ENCODE measurements at regions not wholly inside any gene's neighbourhood (a gene's known extent, or its start where the extent isn't known, plus 50 kb on each side); places are given as distances from the start of the nearest gene placed in this dataset.

DNA sequence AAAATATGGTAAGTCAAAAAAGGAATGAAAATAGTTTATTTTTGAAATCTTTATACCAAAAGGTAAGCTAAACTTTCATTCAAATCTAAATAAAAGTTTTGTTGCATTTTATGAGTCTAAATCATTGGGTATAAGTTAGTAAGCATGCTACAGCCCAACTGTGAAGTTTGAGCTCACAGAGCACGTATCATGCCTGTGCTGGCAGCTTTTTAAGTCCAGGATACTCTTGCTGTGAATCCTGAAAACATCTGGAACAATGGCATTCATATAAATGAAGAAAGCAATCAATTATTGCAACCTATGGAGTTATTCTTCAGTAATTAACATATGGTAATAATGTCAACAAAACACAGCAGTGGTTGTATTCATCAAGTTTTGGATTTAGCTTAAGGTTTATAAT is 656.9 kb downstream of the RFPL4B start:
- Mint-ChIP-seq H3K27ac (no peak overlapping the region), H3K4me1 (ENCODE audit: low read depth) (no peaks in the 10 kb centered on the region), H3K4me3 (no peak overlapping the region), H3K9me3 (no peaks in the 10 kb centered on the region), H3K36me3 (ENCODE audit: low read depth) (no peaks in the 10 kb centered on the region), H3K27me3 (ENCODE audit: low read depth) (no peaks in the 10 kb centered on the region)
- DNase-seq = no peak
- CTCF ChIA-PET = interaction anchor here (0.7 kb wide), 1 partner anchor 166 kb away, joined by 3 read pairs; no protein-coding TSS in a partner anchor
- intact Hi-C loops (cut with micrococcal nuclease) = no loop called here

DNA sequence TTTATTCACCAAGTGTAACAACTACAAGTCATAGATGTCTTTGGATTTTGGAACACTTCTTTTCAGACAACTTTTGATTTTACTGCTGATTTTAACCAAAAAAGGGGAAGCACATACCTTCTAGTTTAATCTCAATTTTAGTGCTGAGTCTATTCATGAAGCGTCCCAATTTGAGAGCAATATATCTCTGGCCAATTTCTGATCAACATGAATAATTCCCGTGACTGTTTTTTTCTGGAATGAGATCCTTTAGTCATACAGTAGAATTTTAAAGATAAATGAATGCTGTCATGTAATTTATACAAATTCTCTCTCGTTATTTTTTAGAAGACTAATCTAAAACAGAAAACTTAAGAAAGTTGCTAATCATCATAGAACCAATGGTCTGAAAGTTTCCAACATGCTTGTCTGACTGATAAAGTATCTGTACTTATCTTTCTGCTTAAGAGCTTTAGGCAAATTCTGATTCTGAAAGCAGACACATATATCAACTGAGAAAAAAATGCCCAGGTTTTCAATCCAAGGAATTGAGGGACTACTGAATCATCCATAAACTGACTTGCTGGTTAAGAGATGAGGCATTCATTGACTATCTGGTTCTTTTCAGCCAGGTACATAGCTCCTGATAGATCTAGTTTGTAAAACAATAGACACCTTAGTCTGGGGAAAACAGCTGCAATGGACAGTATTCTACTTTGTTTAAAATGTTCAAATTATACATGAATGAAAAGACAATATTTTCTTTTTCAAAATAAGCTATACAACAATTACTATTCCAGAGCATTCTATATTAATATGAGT is 657.5 kb downstream of the RFPL4B start:
- H3K27me3 Mint-ChIP-seq (ENCODE audit: low read depth) = no peaks in the 10 kb centered on the region
- H3K36me3 Mint-ChIP-seq (ENCODE audit: low read depth) = no peaks in the 10 kb centered on the region
- H3K9me3 Mint-ChIP-seq = no peaks in the 10 kb centered on the region
- no peak for DNase-seq
- H3K4me1 Mint-ChIP-seq (ENCODE audit: low read depth) = no peaks in the 10 kb centered on the region
- CTCF ChIA-PET = interaction anchor here (0.7 kb wide), 1 partner anchor 167 kb away, joined by 3 read pairs; no protein-coding TSS in a partner anchor
- H3K27ac Mint-ChIP-seq = no peak overlapping the region
- intact Hi-C loops (cut with micrococcal nuclease) = no loop called here
- no peak overlapping the region for H3K4me3 Mint-ChIP-seq

DNA sequence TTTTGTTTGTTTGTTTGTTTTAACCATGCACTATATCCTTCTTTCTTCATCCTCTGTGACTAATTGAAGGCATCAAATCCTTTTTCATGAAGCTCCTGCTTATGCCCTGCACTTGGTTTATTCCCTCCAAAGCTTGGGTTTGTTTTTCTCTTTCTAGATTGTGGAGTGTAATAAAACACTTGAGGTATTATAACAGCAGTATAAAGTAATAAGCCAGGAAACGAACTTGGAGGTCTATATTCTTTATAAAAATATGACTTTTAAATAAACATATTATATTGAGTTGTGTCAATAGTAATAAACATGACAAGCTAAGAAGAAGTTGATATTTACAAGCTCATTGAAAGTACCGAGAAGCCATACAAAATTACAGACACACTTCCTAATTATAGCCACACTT is 659.4 kb downstream of the RFPL4B start:
- CTCF ChIA-PET = no interaction called here
- Mint-ChIP-seq H3K27ac (no peak overlapping the region), H3K27me3 (ENCODE audit: low read depth) (no peaks in the 10 kb centered on the region), H3K9me3 (no peaks in the 10 kb centered on the region), H3K4me3 (no peak overlapping the region), H3K36me3 (ENCODE audit: low read depth) (no peaks in the 10 kb centered on the region), H3K4me1 (ENCODE audit: low read depth) (no peaks in the 10 kb centered on the region)
- intact Hi-C loops (cut with micrococcal nuclease) = no loop called here
- DNase-seq = no peak

DNA sequence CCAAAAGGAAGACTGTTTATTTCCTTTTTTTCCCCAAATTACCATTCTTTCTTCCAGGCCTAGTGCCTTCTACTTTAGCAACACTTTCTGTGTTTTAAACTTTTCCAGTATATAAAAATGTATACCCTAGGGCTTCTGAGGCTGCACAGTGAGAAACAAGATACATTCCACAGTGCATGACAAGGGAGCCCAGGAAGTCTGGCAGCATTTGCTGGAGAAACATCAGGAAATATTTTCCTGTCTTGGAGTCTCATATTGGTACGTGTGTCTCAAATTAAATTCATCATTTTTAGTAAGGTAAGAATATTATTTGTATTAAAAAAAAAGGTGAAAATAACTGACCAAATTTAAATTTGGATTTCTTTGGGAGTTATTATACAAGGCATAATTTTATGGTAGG is 662.6 kb downstream of the RFPL4B start:
- no peak for DNase-seq
- no peaks in the 10 kb centered on the region for H3K36me3 Mint-ChIP-seq (ENCODE audit: low read depth)
- no peak overlapping the region for H3K4me3 Mint-ChIP-seq
- no peaks in the 10 kb centered on the region for H3K27me3 Mint-ChIP-seq (ENCODE audit: low read depth)
- intact Hi-C loops (cut with micrococcal nuclease) = no loop called here
- CTCF ChIA-PET = no interaction called here
- no peaks in the 10 kb centered on the region for H3K4me1 Mint-ChIP-seq (ENCODE audit: low read depth)
- no peaks in the 10 kb centered on the region for H3K9me3 Mint-ChIP-seq
- H3K27ac Mint-ChIP-seq = no peak overlapping the region

DNA sequence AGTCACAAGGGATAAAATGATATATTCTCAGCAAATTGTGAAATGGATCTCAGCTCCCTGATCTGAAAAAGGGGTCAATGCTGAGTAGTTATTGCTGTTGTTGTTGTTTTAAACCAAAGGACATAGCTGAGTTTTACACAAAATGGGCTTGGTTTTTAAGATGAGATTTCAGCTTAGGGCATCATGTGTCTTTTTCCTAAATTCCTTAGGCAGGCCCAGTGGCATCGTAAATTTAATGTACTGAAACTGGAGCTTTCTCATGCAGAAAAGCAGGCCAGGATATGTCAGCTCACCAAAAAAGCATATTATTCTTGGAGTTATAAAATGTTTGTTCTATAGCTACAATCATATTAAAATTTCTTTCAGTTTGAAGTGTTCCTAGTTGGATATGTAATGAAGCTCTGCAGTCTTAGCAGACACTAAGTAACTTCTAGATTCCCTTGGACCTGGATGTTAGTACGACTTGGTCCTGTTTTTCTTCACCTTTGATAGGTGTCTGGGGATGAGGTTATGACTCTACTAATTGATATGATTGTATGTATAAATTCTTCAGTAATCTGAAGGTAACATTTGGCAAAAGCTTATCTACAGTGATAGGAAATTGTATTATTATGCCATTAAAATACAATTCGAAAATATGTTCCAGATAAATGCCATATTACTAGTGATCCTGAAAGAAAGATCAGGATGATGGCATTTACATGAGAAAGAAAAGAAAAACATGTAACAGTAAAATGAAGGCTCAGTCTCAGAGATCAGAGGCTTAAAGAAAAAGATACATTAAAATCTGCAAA is 663.3 kb downstream of the RFPL4B start:
- no peak for DNase-seq
- CTCF ChIA-PET = no interaction called here

DNA sequence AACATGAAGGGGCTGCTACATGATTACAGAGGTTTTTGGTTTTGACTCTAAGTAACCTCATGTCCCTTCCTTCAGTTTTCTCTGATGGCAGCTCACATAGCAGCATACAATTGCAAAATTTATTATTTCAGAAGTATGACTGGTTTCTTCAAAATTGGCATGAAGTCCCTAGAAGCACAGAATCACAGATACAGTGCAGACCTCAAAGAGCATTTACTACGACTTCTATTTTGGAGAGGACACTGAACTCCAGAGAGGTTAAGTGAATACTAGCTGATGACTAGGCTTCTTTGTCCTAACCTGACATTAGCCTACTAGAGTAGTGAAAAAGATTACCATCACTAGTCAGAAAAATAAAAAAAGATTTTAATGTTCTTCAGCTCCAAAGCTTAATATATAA is 664.3 kb downstream of the RFPL4B start:
- CTCF ChIA-PET = no interaction called here
- no peak for DNase-seq
- intact Hi-C loops (cut with micrococcal nuclease) = no loop called here
- H3K27ac Mint-ChIP-seq = no peak overlapping the region
- no peaks in the 10 kb centered on the region for H3K36me3 Mint-ChIP-seq (ENCODE audit: low read depth)
- H3K4me1 Mint-ChIP-seq (ENCODE audit: low read depth) = no peaks in the 10 kb centered on the region
- no peak overlapping the region for H3K4me3 Mint-ChIP-seq
- no peaks in the 10 kb centered on the region for H3K27me3 Mint-ChIP-seq (ENCODE audit: low read depth)
- H3K9me3 Mint-ChIP-seq = no peaks in the 10 kb centered on the region

More for the DNA sequence above, 663.3 kb downstream of the RFPL4B start:
- H3K9me3 Mint-ChIP-seq = no peaks in the 10 kb centered on the region
- no peaks in the 10 kb centered on the region for H3K36me3 Mint-ChIP-seq (ENCODE audit: low read depth)
- H3K27ac Mint-ChIP-seq = no peak overlapping the region
- intact Hi-C loops (cut with micrococcal nuclease) = no loop called here
- no peaks in the 10 kb centered on the region for H3K4me1 Mint-ChIP-seq (ENCODE audit: low read depth)
- H3K4me3 Mint-ChIP-seq = no peak overlapping the region
- no peaks in the 10 kb centered on the region for H3K27me3 Mint-ChIP-seq (ENCODE audit: low read depth)

DNA sequence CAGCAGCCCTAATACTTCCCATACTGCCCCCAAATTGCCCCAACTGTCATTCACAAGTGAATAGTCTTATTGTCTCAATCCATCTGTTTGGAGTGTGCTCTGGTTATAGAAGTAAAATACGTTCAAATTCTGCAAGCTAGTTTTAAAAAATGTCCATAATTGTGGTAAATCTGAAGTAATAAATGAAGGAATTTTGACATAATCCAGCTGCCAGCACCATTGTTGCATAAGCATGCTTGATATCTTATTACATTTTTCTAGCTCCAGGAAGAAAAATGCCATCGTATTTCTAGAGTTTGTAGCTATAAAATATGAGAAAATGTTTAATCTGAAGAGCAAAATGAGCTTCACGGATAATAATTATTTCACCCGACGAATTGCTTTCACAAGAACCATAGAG is 664.7 kb downstream of the RFPL4B start:
- Mint-ChIP-seq H3K36me3 (ENCODE audit: low read depth) (no peaks in the 10 kb centered on the region), H3K27me3 (ENCODE audit: low read depth) (no peaks in the 10 kb centered on the region), H3K4me3 (no peak overlapping the region), H3K27ac (no peak overlapping the region), H3K4me1 (ENCODE audit: low read depth) (no peaks in the 10 kb centered on the region), H3K9me3 (no peaks in the 10 kb centered on the region)
- CTCF ChIA-PET = no interaction called here
- DNase-seq = no peak
- intact Hi-C loops (cut with micrococcal nuclease) = no loop called here

DNA sequence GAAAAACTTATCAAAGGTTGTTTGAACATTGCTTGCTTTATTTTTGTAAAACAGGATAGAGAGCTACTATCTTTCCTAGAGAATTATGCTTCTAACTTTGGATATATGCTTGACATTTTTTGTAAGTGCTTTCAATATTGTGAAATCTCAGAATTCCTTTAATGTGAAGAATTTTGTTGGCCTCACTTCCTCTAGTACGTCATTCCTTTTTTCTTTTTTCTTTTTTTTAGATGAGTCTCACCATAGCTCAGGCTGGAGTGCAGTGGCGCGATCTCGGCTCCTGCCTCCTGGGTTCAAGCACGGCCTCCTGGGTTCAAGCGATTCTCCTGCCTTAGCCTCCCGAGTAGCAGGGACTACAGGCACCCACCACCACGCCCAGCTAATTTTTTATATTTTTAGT is 668.1 kb downstream of the RFPL4B start:
- CTCF ChIA-PET = no interaction called here
- intact Hi-C loops (cut with micrococcal nuclease) = no loop called here
- H3K27ac Mint-ChIP-seq = no peak overlapping the region
- H3K36me3 Mint-ChIP-seq (ENCODE audit: low read depth) = no peaks in the 10 kb centered on the region
- no peak for DNase-seq
- H3K9me3 Mint-ChIP-seq = no peaks in the 10 kb centered on the region
- no peaks in the 10 kb centered on the region for H3K4me1 Mint-ChIP-seq (ENCODE audit: low read depth)
- H3K27me3 Mint-ChIP-seq (ENCODE audit: low read depth) = no peaks in the 10 kb centered on the region
- H3K4me3 Mint-ChIP-seq = no peak overlapping the region

DNA sequence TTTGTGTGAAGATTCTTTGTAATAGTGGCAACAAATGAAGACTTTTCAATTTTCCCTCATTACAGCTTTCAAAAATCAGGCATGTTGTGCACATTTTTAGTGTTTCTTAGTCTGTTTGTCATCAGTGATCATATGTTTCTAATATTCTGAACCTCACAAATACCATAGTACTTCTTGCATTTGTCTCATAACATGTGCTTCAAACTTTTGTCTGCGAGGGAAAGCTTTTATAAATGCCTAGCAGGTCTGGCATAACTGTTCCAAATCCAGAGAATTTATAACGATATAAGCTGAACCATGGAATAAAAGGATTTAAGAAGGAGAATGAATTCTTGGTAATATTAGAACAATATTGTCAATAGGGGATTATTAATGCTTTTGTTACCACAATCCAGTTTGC is 670.2 kb downstream of the RFPL4B start:
- CTCF ChIA-PET = no interaction called here
- Mint-ChIP-seq H3K27ac (no peak overlapping the region), H3K4me1 (ENCODE audit: low read depth) (no peaks in the 10 kb centered on the region), H3K27me3 (ENCODE audit: low read depth) (no peaks in the 10 kb centered on the region), H3K36me3 (ENCODE audit: low read depth) (no peaks in the 10 kb centered on the region), H3K4me3 (no peak overlapping the region), H3K9me3 (no peaks in the 10 kb centered on the region)
- intact Hi-C loops (cut with micrococcal nuclease) = no loop called here
- no peak for DNase-seq

DNA sequence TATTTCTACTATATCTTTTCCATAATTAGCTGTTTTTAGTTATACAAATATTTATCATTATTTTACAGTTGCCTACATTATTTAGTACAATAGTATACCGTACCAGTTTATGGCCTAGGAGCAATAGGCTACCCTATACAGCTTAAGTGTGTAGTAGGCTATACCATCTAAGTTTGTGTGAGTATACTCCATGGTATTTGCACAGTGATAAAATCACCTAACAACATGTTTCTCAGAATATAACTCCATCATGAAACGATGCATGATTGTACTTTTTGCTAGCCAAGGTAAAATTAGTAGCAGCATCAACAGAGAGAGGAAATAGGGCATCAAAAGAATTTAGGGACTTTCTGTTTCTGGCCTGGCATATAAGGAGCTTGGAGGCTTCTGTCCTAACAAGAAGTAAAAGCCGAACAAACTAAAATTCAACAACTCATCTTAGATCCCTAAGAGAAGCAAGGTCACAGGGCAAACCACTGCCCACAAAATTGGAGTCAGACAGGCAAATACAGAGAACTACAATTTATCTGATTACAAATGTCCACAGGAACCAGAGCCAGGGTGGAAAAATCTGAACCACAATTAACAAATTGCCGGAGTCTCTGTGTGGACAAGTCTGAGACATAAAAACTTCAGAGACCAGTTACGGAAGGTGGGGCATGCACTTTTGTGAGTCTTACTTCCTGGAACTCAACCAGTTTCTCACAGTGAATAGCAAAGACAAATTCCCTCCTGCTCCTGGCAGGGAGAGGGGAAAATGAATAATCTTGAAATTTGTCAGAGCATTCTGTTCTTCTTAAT is 671.4 kb downstream of the RFPL4B start:
- intact Hi-C loops (cut with micrococcal nuclease) = no loop called here
- no peak for DNase-seq
- no peaks in the 10 kb centered on the region for H3K36me3 Mint-ChIP-seq (ENCODE audit: low read depth)
- H3K4me3 Mint-ChIP-seq = no peak overlapping the region
- H3K27ac Mint-ChIP-seq = no peak overlapping the region
- H3K27me3 Mint-ChIP-seq (ENCODE audit: low read depth) = no peaks in the 10 kb centered on the region
- CTCF ChIA-PET = no interaction called here
- no peaks in the 10 kb centered on the region for H3K4me1 Mint-ChIP-seq (ENCODE audit: low read depth)
- no peaks in the 10 kb centered on the region for H3K9me3 Mint-ChIP-seq

DNA sequence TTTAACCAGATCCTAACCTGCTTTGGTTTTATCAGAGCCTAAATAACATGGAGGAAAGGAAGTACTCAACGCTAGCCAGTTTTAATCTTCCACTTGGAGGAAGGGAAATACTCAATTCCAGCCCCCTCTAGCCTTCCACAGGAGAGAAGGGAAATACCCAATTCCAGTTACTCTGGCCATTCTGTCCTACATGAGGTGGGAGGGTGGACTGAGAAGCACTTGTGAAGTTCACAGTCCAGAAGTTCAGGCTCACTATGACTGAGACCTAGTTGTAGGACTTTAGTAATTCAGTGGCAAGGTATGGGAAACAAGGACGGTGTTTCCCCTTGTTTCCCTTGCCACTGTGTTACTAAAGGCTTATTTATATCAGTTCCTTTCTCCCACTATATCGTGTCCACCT is 672.0 kb downstream of the RFPL4B start:
- Mint-ChIP-seq H3K27ac (no peak overlapping the region), H3K36me3 (ENCODE audit: low read depth) (no peaks in the 10 kb centered on the region), H3K4me1 (ENCODE audit: low read depth) (no peaks in the 10 kb centered on the region), H3K9me3 (no peaks in the 10 kb centered on the region), H3K27me3 (ENCODE audit: low read depth) (no peaks in the 10 kb centered on the region), H3K4me3 (no peak overlapping the region)
- no peak for DNase-seq
- intact Hi-C loops (cut with micrococcal nuclease) = no loop called here
- CTCF ChIA-PET = no interaction called here

DNA sequence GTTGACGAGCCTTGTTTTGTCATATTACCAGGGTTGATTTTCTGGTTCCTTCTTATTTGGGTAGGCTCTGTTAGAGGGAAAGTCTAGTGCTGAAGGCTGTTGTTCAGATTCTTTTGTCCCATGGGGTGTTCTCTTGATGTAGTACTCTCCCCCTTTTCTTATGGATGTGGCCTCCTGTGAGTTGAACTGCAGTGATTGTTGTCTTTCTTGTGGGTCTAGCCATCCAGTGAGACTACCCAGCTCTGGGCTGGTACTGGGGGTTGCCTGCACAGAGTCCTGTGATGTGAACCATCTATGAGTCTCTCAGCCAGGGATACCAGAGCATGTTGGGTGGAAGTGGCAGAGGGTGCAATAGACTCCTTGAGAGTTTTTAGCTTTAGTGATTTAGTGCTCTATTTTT is 680.6 kb downstream of the RFPL4B start:
- Mint-ChIP-seq H3K9me3 (peaks cover 2% of the 10 kb centered on the region), H3K4me1 (ENCODE audit: low read depth) (no peaks in the 10 kb centered on the region), H3K36me3 (ENCODE audit: low read depth) (no peaks in the 10 kb centered on the region), H3K27ac (no peak overlapping the region), H3K27me3 (ENCODE audit: low read depth) (no peaks in the 10 kb centered on the region), H3K4me3 (no peak overlapping the region)
- CTCF ChIA-PET = no interaction called here
- DNase-seq = no peak
- intact Hi-C loops (cut with micrococcal nuclease) = no loop called here

Data from activated naive CD4-positive, alpha-beta T cell treated with anti-CD3 and anti-CD28 coated beads for 36 hours (primary cell).